Ovary (tissue), 3 donors: ENCODE measurements at regions not wholly inside any gene's neighbourhood (a gene's known extent, or its start where the extent isn't known, plus 50 kb on each side); places are given as distances from the start of the nearest gene placed in this dataset.

Experiments used
- CTCF ChIP-seq, 3 donors: fragments of 450-650 bp in 2 of 3; fragments of 200-600 bp in 1 of 3; IDR thresholded peaks; one replicate each; pipeline versions ENCODE4 v1.5.1 to v1.8.0; 2016 to 2022; ENCODE audit warnings: antibody characterized with exemption in 3 of 3, mild to moderate bottlenecking in 1 of 3
- POLR2A ChIP-seq: fragments of 450-650 bp; IDR thresholded peaks from one replicate; pipeline ENCODE4 v1.6.1; 2017; ENCODE audit warnings: antibody characterized with exemption, mild to moderate bottlenecking, moderate library complexity
- donor health status: DM: no; HTN: no; CAD: no.

DNA sequence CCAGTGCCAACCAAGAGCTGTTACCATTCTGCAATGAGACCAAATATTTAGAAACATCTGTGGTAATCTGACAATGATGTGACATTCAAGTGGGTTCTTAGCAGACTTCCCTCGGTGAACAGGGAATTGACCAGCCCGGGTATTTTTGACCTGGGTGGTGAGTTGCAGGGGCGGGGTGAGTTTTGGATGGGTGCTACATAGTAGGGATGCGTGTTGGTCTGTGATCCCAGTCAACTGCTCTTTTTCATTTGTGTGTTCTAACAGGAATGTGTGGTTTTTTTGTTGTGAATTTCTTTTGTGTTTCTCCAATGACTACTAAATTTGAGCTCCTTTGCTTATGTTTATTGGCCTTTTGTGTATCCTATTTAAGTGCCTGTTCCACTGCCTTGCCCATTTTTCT is 273.6 kb upstream of the HABP2 start:
- TF ChIP-seq CTCF (IDR thresholded peaks at IDR 0.05) (no peak), POLR2A (no peak)
